HG02759 (cell line): ENCODE measurements at regions not wholly inside any gene's neighbourhood (a gene's known extent, or its start where the extent isn't known, plus 50 kb on each side); places are given as distances from the start of the nearest gene placed in this dataset.

Experiments
- ATAC-seq: cut with Tn5 transposase; IDR thresholded peaks from one replicate; pipeline ENCODE4 v1.9.1; 2021; ENCODE audit warnings: mild to moderate bottlenecking, moderate library complexity; ENCODE audit not compliant: unreplicated experiment

GRCh38 chr6:752438-752837 lies 59.5 kb upstream of the EXOC2 start:
- ATAC-seq, result no peak

- ATAC-seq, result no peak
Observed at GRCh38 chr6:751765-752164, 58.8 kb upstream of the EXOC2 start.

GRCh38 chr6:747921-748320 lies 55.0 kb upstream of the EXOC2 start:
- ATAC-seq, result no peak

- ATAC-seq, result no peak
Observed at GRCh38 chr6:747028-747427, 54.1 kb upstream of the EXOC2 start.

GRCh38 chr6:744666-745353 lies 51.9 kb upstream of the EXOC2 start:
- no peak for ATAC-seq

- ATAC-seq, result no peak
Observed at GRCh38 chr6:743320-744096, 50.6 kb upstream of the EXOC2 start.
